Gastrocnemius medialis (tissue), 4 donors: ENCODE measurements at regions not wholly inside any gene's neighbourhood (a gene's known extent, or its start where the extent isn't known, plus 50 kb on each side); places are given as distances from the start of the nearest gene placed in this dataset.

Experiments used
- CTCF ChIP-seq, 5 experiments: fragments of 450-650 bp in 3 of 5; fragments of 200-600 bp in 2 of 5; sonication (generic) in 2 of 5; IDR thresholded peaks in 4 of 5; conservative IDR thresholded peaks in 1 of 5; 1 replicate in 4 of 5; 2 replicates in 1 of 5; pipeline ENCODE4 v1.5.1; 2016 to 2019; ENCODE audit warnings: antibody characterized with exemption in 5 of 5, mild to moderate bottlenecking in 3 of 5, moderate library complexity in 3 of 5
- POLR2A ChIP-seq, 2 donors: fragments of 450-650 bp; IDR thresholded peaks; one replicate each; pipeline ENCODE4 v1.6.1; 2017; ENCODE audit warnings: antibody characterized with exemption in 2 of 2, mild to moderate bottlenecking in 2 of 2, moderate library complexity in 2 of 2

- TF ChIP-seq CTCF (IDR thresholded peaks at IDR 0.05 in 4 of 5, conservative IDR thresholded peaks at IDR 0.05 in 1 of 5) = no peak
- TF ChIP-seq POLR2A (IDR thresholded peaks at IDR 0.05) = no peak
These were observed 440.1 kb upstream of the ADAMTS16 start for GRCh38 chr5:4700069-4700468.
